A549 (cell line): ENCODE measurements at regions not wholly inside any gene's neighbourhood (a gene's known extent, or its start where the extent isn't known, plus 50 kb on each side); places are given as distances from the start of the nearest gene placed in this dataset.

ENCODE experiments used
- ATAC-seq, 2 experiments: fragments of 200-7000 bp in 1 of 2; fragments of >200 bp in 1 of 2; cut with Nextera tagmentation in 1 of 2; cut with Tn5 transposase in 1 of 2; 3 replicates each; pipeline versions ENCODE4 v1.8.0 to v1.9.1; 2018 to 2020; ENCODE audit warnings: mild to moderate bottlenecking in 1 of 2, moderate library complexity in 1 of 2
- CTCF ChIA-PET: fragments of 300-600 bp; sonication (Branson Sonifier 250); formaldehyde crosslinking; extraction: SDS; loops from one replicate; lab custom pipeline; 2021; ENCODE audit warnings: antibody characterized with exemption, inconsistent platforms; lab: Yijun Ruan, JAX
- POLR2A ChIA-PET: fragments of 350-600 bp; formaldehyde crosslinking; extraction: SDS; loops from one replicate; lab custom pipeline; 2021; ENCODE audit warnings: antibody characterized with exemption, inconsistent platforms; lab: Yijun Ruan, JAX
- DNase-seq, 2 experiments: peaks; one replicate each; pipeline versions ENCODE4 v3.0.0 to v3.0.0-alpha.2; 2011 to 2016; ENCODE audit warnings: low read depth in 1 of 2, low spot score in 1 of 2
- FAIRE-seq: peaks from 2 replicates; lab custom pipeline; 2011; peaks lifted over from hg19 to GRCh38; lab: Jason Lieb, UNC
- H3K27ac ChIP-seq, 2 experiments: fragments of >200 bp; sonication (Bioruptor Twin); formaldehyde crosslinking; 3 replicates each; pipeline ENCODE4 v1.5.1; 2016 to 2017
- H3K4me1 ChIP-seq: fragments of >200 bp; sonication (Bioruptor Twin); formaldehyde crosslinking; 3 replicates; pipeline ENCODE4 v1.6.1; 2016
- H3K4me2 ChIP-seq: fragments of >200 bp; sonication (Bioruptor Twin); formaldehyde crosslinking; 3 replicates; pipeline ENCODE4 v1.6.1; 2016
- H3K4me3 ChIP-seq: fragments of >200 bp; sonication (Bioruptor Twin); formaldehyde crosslinking; 3 replicates; pipeline ENCODE4 v1.5.1; 2016
- H3K9me3 ChIP-seq: fragments of >200 bp; sonication (Bioruptor Twin); formaldehyde crosslinking; 3 replicates; pipeline ENCODE4 v1.6.1; 2016
- CBX8 ChIP-seq: fragments of 200-600 bp; sonication (generic); IDR thresholded peaks from 2 replicates; pipeline ENCODE4 v1.6.1; 2016
- CHD2 ChIP-seq: fragments of 150-350 bp; IDR thresholded peaks from 2 replicates; pipeline ENCODE4 v1.6.1; 2014; ENCODE audit warnings: low read length; ENCODE audit not compliant: partially characterized antibody
- CTCF ChIP-seq: fragments of >200 bp; sonication (Bioruptor Twin); formaldehyde crosslinking; IDR thresholded peaks from 3 replicates; pipeline ENCODE4 v1.5.1; 2016
- EHF ChIP-seq: fragments of 250-450 bp; sonication (Bioruptor Pico); IDR thresholded peaks from 2 replicates; pipeline ENCODE4 v1.5.0; 2020; ENCODE audit warnings: mild to moderate bottlenecking
- EP300 ChIP-seq, 2 experiments: fragments of >200 bp; sonication (Bioruptor Twin); formaldehyde crosslinking; IDR thresholded peaks; 2 replicates in 1 of 2; 3 replicates in 1 of 2; pipeline ENCODE4 v1.6.1; 2016 to 2017
- FOSB ChIP-seq: fragments of 250-450 bp; sonication (Bioruptor Pico); IDR thresholded peaks from 2 replicates; pipeline ENCODE4 v1.5.0; 2020; ENCODE audit warnings: mild to moderate bottlenecking, moderate library complexity
- FOSL2 ChIP-seq, 2 experiments: fragments of 450-650 bp in 1 of 2; fragments of >200 bp in 1 of 2; sonication (Bioruptor Twin) in 1 of 2; formaldehyde crosslinking; IDR thresholded peaks; 2 replicates each; pipeline versions ENCODE4 v1.5.0 to v1.6.1; 2016 to 2020; ENCODE audit warnings: mild to moderate bottlenecking in 1 of 2, moderate library complexity in 1 of 2
- HOXA7 ChIP-seq: fragments of 250-450 bp; sonication (Bioruptor Pico); IDR thresholded peaks from 2 replicates; pipeline ENCODE4 v1.5.0; 2020; ENCODE audit warnings: mild to moderate bottlenecking, moderate library complexity
- HOXB13 ChIP-seq: fragments of 250-450 bp; sonication (Bioruptor Pico); IDR thresholded peaks from 2 replicates; pipeline ENCODE4 v1.5.0; 2020; ENCODE audit warnings: low read depth, mild to moderate bottlenecking, moderate library complexity
- HOXB5 ChIP-seq: fragments of 250-450 bp; sonication (Bioruptor Pico); IDR thresholded peaks from 2 replicates; pipeline ENCODE4 v1.5.0; 2020; ENCODE audit warnings: mild to moderate bottlenecking, moderate library complexity
- KDM1A ChIP-seq: fragments of 200-600 bp; sonication (generic); IDR thresholded peaks from 2 replicates; pipeline ENCODE4 v1.6.1; 2016; ENCODE audit warnings: low read depth, mild to moderate bottlenecking
- MAFK ChIP-seq: fragments of 450-650 bp; IDR thresholded peaks from 2 replicates; pipeline ENCODE4 v1.6.1; 2014; ENCODE audit not compliant: partially characterized antibody
- MAZ ChIP-seq: fragments of 150-350 bp; IDR thresholded peaks from 2 replicates; pipeline ENCODE4 v1.6.1; 2014; ENCODE audit warnings: antibody characterized with exemption, low read depth, low read length, borderline replicate concordance
- NFE2L2 ChIP-seq: fragments of 150-350 bp; conservative IDR thresholded peaks from 2 replicates; pipeline ENCODE4 v1.6.1; 2014; ENCODE audit warnings: low read length
- POLR2A ChIP-seq: IDR thresholded peaks from 2 replicates; pipeline ENCODE4 v1.6.1; 2012; ENCODE audit warnings: mild to moderate bottlenecking, low read length
- POLR2AphosphoS2 ChIP-seq: conservative IDR thresholded peaks from 2 replicates; pipeline ENCODE4 v1.6.1; 2012; ENCODE audit warnings: low read length, improper control_type of control experiment, inconsistent platforms
- RAD21 ChIP-seq, 2 experiments: fragments of >200 bp in 1 of 2; sonication (Bioruptor Twin) in 1 of 2; formaldehyde crosslinking in 1 of 2; IDR thresholded peaks in 1 of 2; conservative IDR thresholded peaks in 1 of 2; 2 replicates in 1 of 2; 3 replicates in 1 of 2; pipeline ENCODE4 v1.6.1; 2012 to 2018; ENCODE audit warnings: inconsistent platforms in 1 of 2
- RCOR1 ChIP-seq: fragments of 150-350 bp; IDR thresholded peaks from 2 replicates; pipeline ENCODE4 v1.6.1; 2014; ENCODE audit warnings: antibody characterized with exemption, low read length, low read depth
- TP53 ChIP-seq: fragments of 250-450 bp; sonication (Bioruptor Pico); IDR thresholded peaks from 2 replicates; pipeline ENCODE4 v1.5.0; 2021; ENCODE audit warnings: mild to moderate bottlenecking, moderate library complexity
- ZC3H11A ChIP-seq: fragments of 450-650 bp; IDR thresholded peaks from 2 replicates; pipeline ENCODE4 v1.6.1; 2014; ENCODE audit warnings: antibody characterized with exemption, mild to moderate bottlenecking
- ZNF302 ChIP-seq: fragments of 250-450 bp; sonication (Bioruptor Pico); IDR thresholded peaks from 2 replicates; pipeline ENCODE4 v1.9.0; 2021; ENCODE audit warnings: inconsistent platforms, mild to moderate bottlenecking, moderate library complexity
- WGBS: methylation state at CpG from one replicate; pipeline ENCODE4 v1.1.6; 2017; ENCODE audit errors: missing lambda C conversion rate; 5-methylcytosine and 5-hydroxymethylcytosine counted together
- TF ChIP-seq, protein P1 (sequence below): fragments of 200-600 bp; sonication (generic); IDR thresholded peaks from 2 replicates; pipeline ENCODE4 v1.6.1; 2016; ENCODE audit warnings: antibody characterized with exemption, mild to moderate bottlenecking, moderate library complexity
- TF ChIP-seq, protein P2 (sequence below): fragments of 150-350 bp; IDR thresholded peaks from 2 replicates; pipeline ENCODE4 v1.6.1; 2014; ENCODE audit warnings: low read depth, mild to moderate bottlenecking, low read length
- TF ChIP-seq, protein P3 (sequence below): fragments of 250-450 bp; sonication (Bioruptor Pico); IDR thresholded peaks from 2 replicates; pipeline ENCODE4 v1.5.0; 2021; ENCODE audit warnings: mild to moderate bottlenecking, moderate library complexity, borderline replicate concordance
- TF ChIP-seq, protein P4 (sequence below): IDR thresholded peaks from 2 replicates; pipeline ENCODE4 v1.6.1; 2012; ENCODE audit warnings: low read depth, borderline replicate concordance

DNA sequence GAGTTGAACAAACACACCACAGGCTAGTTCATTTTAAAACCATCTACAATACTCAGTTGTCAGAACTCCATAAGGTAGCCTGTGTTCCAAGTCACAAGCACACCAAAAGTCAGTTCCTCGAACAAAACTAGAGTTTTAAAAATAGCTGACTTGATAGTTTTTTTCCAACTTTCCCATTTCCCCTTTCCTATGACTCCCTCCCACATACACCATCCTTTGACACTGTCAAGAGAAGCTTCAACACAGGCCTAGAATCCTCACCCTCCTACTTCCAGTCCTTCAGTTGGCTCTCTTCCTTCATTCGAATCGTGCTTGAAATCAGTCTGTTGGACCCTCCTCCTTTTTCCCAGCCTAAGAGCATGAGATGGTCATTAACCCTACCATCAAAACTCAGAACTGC lies 105.7 kb upstream of the AKIP1 start:
- WGBS: 89% methylated on average over 3 of the region's 3 CpGs
- no peak for FAIRE-seq
- POLR2A ChIA-PET: no interaction called here
- H3K9me3 ChIP-seq: no peaks in the 10 kb centered on the region
- DNase-seq: no peak
- ATAC-seq: no peak
- H3K4me1 ChIP-seq: no peaks in the 10 kb centered on the region
- TF ChIP-seq TP53 (CRISPR knock-in tag): no peak
- no peak for TF ChIP-seq POLR2A
- peak; percentile 87 for TF ChIP-seq MAFK
- TF ChIP-seq, all 56 proteins: peak for 1
- CTCF ChIA-PET: interaction anchor here (1.2 to 2.5 kb wide), 3 partner anchors 9 to 27 kb away, joined by 3 to 8 read pairs (median 4); no protein-coding TSS in a partner anchor
- no peak overlapping the region for H3K4me2 ChIP-seq
- H3K27ac ChIP-seq: no peak overlapping the region
- H3K4me3 ChIP-seq: no peak overlapping the region

GRCh38 chr11:8806974-8807373 lies 104.0 kb upstream of the AKIP1 start:
- ATAC-seq: no peak
- no peak overlapping the region for H3K4me2 ChIP-seq

DNA sequence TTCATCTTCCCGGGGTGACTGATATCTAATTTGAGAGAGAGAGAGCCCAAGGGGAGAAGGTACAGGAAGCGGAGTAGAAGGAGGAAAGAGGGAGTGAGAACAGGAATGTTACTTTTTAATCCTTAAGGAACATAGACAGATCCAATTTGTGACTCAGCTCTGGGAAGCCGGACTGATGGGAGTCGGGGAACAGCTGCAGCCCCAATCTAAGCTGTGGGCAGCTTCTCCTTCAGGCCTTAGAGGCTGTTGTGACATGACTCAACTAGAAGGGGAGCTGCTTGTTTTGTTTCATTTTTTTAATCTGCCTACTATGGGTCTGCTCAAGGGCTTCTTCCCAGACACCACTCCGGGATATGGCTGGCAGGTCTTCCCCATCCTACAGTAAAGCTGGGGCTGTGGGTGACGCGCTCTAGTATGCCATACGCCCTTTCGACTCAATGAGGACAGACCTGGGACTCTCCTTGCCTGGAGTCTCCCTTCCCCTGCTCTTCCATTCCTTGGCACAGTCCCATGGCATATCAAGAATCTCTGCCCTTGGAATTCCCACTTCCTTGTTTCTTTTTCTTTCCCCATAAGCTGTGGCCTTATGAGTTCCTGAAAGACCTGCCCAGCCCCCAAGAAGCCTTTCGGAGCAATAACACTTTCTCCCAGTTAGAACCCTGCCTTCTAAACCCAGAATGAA lies 103.3 kb upstream of the AKIP1 start:
- Histone ChIP-seq H3K4me3 (no peak overlapping the region), H3K27ac (no peak overlapping the region), H3K9me3 (no peaks in the 10 kb centered on the region), H3K4me1 (peaks cover 14% of the 10 kb centered on the region), H3K4me2 (no peak overlapping the region)
- no peak for DNase-seq
- no peak for ATAC-seq
- no peak for FAIRE-seq
- CTCF ChIA-PET: interaction anchor here (0.7 to 1.9 kb wide), 5 partner anchors 18 to 203 kb away, joined by 3 to 5 read pairs (median 3); no protein-coding TSS in a partner anchor
- 84% methylated on average over 10 of the region's 10 CpGs for WGBS
- POLR2A ChIA-PET: interaction anchor here (1.4 kb wide), 1 partner anchor 119 kb away, joined by 3 read pairs; no protein-coding TSS in a partner anchor
- TF ChIP-seq HOXB13 (CRISPR knock-in tag) (no peak), HOXA7 (CRISPR knock-in tag) (no peak), RAD21 (conservative IDR thresholded peaks at IDR 0.05 in 1 of 2, IDR thresholded peaks at IDR 0.05 in 1 of 2) (no peak), NFE2L2 (no peak), CTCF (no peak), FOSB (CRISPR knock-in tag) (no peak), POLR2AphosphoS2 (no peak), ZNF302 (CRISPR knock-in tag) (no peak), EP300 (IDR thresholded peaks at IDR 0.05) (no peak), EHF (no peak), HOXB5 (CRISPR knock-in tag) (no peak), CHD2 (no peak)
- TF ChIP-seq, protein P1, sequence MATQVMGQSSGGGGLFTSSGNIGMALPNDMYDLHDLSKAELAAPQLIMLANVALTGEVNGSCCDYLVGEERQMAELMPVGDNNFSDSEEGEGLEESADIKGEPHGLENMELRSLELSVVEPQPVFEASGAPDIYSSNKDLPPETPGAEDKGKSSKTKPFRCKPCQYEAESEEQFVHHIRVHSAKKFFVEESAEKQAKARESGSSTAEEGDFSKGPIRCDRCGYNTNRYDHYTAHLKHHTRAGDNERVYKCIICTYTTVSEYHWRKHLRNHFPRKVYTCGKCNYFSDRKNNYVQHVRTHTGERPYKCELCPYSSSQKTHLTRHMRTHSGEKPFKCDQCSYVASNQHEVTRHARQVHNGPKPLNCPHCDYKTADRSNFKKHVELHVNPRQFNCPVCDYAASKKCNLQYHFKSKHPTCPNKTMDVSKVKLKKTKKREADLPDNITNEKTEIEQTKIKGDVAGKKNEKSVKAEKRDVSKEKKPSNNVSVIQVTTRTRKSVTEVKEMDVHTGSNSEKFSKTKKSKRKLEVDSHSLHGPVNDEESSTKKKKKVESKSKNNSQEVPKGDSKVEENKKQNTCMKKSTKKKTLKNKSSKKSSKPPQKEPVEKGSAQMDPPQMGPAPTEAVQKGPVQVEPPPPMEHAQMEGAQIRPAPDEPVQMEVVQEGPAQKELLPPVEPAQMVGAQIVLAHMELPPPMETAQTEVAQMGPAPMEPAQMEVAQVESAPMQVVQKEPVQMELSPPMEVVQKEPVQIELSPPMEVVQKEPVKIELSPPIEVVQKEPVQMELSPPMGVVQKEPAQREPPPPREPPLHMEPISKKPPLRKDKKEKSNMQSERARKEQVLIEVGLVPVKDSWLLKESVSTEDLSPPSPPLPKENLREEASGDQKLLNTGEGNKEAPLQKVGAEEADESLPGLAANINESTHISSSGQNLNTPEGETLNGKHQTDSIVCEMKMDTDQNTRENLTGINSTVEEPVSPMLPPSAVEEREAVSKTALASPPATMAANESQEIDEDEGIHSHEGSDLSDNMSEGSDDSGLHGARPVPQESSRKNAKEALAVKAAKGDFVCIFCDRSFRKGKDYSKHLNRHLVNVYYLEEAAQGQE: no peak

More at GRCh38 chr11:8806974-8807373, 104.0 kb upstream of the AKIP1 start:
- no peak overlapping the region for H3K4me3 ChIP-seq
- POLR2A ChIA-PET: no interaction called here
- FAIRE-seq: no peak
- TF ChIP-seq, protein P2, sequence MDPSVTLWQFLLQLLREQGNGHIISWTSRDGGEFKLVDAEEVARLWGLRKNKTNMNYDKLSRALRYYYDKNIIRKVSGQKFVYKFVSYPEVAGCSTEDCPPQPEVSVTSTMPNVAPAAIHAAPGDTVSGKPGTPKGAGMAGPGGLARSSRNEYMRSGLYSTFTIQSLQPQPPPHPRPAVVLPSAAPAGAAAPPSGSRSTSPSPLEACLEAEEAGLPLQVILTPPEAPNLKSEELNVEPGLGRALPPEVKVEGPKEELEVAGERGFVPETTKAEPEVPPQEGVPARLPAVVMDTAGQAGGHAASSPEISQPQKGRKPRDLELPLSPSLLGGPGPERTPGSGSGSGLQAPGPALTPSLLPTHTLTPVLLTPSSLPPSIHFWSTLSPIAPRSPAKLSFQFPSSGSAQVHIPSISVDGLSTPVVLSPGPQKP: no peak
- TF ChIP-seq FOSL2 (IDR thresholded peaks at IDR 0.05) (no peak), FOSL2 (CRISPR knock-in tag; IDR thresholded peaks at IDR 0.05) (no peak), MAZ (no peak), CBX8 (no peak), RCOR1 (no peak), ZC3H11A (no peak), KDM1A (no peak), FOSB (CRISPR knock-in tag) (no peak), CHD2 (no peak)
- TF ChIP-seq, protein P3, sequence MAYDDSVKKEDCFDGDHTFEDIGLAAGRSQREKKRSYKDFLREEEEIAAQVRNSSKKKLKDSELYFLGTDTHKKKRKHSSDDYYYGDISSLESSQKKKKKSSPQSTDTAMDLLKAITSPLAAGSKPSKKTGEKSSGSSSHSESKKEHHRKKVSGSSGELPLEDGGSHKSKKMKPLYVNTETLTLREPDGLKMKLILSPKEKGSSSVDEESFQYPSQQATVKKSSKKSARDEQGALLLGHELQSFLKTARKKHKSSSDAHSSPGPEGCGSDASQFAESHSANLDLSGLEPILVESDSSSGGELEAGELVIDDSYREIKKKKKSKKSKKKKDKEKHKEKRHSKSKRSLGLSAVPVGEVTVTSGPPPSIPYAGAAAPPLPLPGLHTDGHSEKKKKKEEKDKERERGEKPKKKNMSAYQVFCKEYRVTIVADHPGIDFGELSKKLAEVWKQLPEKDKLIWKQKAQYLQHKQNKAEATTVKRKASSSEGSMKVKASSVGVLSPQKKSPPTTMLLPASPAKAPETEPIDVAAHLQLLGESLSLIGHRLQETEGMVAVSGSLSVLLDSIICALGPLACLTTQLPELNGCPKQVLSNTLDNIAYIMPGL (CRISPR knock-in tag): no peak
- TF ChIP-seq, protein P4, sequence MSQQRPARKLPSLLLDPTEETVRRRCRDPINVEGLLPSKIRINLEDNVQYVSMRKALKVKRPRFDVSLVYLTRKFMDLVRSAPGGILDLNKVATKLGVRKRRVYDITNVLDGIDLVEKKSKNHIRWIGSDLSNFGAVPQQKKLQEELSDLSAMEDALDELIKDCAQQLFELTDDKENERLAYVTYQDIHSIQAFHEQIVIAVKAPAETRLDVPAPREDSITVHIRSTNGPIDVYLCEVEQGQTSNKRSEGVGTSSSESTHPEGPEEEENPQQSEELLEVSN: no peak
- WGBS: 86% methylated on average over 6 of the region's 8 CpGs
- H3K27ac ChIP-seq: no peak overlapping the region
- H3K9me3 ChIP-seq: no peaks in the 10 kb centered on the region
- H3K4me1 ChIP-seq: peaks cover 6% of the 10 kb centered on the region; the same call in 2 of the 3 replicates
- no peak for DNase-seq
- CTCF ChIA-PET: interaction anchor here (0.9 kb wide), 1 partner anchor 202 kb away, joined by 3 read pairs; no protein-coding TSS in a partner anchor
